GM21447 (cell line): ENCODE measurements at regions not wholly inside any gene's neighbourhood (a gene's known extent, or its start where the extent isn't known, plus 50 kb on each side); places are given as distances from the start of the nearest gene placed in this dataset.
"Not testable (repeated sequence)": the region's sequence is repeated elsewhere in the genome, so short reads cannot be mapped to it uniquely, and the experiment has no call there.

Experiments used
- ATAC-seq: cut with Tn5 transposase; IDR thresholded peaks from one replicate; pipeline ENCODE4 v1.9.1; 2021; ENCODE audit not compliant: unreplicated experiment

DNA sequence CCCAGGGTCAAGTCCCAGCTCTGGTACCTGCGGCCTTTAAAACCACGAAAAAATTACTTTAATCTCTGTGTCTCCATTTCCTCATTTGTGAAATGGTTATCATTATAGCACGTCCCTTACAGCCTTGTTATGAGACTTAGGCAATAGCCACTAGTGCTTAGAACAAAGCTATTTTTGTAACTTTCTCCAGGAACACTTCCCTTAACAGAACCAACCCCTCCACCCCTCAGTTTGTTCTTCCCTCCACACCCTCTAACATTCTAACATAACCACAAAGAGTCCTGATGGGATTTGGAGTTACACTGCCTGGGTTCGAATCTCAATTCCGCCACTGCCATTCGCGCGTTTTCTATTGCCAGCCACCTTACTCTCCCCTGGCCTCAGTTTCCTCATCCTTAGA, 2777.4 kb upstream of the TPTE start:
- not testable (repeated sequence) for ATAC-seq

DNA sequence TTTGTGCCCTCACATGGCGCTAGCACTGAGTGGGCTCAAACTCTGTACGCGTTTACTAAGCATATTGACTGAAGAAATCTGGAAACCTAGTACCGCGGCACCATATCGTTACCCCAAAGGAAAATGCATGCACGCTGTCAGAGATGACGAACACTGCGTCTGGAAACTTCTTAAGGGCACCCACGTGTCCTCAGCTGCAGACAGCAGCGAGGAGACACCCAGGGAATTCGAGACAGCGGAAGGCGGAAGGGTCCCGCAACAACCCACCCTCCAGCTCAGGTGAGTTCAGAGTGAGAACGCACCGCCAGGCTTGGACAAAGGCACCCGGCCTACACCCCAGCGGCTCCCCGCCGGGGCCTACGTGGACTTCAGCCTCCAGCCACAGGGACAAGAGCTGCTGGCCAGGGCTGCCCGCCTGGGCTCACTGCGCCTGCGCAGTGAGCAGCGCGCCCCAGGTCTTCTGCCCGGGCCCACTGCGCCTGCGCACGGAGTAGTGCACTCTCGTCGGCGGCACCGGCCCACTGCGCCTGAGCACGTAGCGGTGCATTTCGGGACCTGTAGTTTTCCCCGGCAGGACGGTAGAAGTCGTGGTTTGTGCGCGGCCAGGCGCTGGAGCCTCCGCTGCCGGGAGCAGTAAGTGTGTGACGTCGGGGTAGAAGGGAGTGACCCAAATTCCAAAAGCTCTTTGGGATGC, 2776.8 kb upstream of the TPTE start:
- peak; percentile 97 for ATAC-seq

DNA sequence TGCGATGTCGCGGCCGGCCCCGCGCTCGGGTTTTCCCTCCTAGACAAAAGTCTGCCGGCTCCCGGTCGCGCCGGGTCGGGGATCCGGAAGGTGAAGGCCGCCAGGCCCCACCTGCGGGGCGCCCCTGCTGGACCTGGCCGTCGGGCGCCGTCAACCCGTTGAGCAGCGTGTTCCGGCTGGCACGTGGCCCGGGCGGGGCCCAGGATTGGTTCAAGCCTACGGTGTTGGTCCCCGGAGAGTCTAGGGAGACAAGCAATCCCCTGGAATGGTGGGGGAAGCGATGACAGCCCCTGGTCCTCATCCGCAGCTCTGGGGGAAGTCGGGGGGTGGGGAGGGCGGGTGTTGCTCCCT, 2776.3 kb upstream of the TPTE start:
- ATAC-seq, result peak; percentile 63

DNA sequence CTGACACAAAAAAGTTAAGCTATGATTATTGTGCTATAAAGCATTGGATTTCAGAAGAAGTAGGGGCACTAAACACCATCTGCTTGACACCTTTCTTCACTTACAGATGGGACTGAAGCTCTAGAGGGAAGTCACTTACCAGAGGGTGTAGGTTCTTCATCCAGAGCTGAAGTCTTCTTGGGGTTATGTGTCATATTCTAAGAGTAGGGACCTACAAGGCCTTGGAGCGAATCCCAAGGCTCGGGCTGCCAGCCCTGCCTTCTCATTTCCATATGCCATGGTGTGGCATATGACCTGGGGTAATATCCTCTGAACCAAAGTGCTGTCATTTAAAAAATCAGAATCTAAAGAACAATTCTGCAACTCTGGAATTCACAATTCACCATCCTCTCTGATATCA, 2773.4 kb upstream of the TPTE start:
- ATAC-seq, result not testable (repeated sequence)

DNA sequence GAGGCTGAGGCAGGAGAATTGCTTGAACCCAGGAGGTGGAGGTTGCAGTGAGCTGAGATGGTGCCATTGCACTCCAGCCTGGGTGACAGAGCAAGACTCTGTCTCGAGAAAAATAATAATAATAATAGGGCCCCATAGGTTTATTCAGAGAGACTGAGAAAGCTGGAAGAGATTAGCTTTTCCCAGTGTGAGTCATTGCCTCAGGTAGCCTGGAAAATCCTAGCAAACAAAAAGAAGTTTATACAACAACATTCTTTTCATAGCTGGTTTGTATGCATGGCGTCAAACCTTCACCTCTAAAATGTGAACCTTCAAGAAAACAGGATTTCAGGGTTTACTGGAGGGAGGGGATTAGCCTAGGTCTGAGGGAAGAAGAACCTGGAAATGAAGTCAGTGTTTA, 2768.8 kb upstream of the TPTE start:
- ATAC-seq, result not testable (repeated sequence)

DNA sequence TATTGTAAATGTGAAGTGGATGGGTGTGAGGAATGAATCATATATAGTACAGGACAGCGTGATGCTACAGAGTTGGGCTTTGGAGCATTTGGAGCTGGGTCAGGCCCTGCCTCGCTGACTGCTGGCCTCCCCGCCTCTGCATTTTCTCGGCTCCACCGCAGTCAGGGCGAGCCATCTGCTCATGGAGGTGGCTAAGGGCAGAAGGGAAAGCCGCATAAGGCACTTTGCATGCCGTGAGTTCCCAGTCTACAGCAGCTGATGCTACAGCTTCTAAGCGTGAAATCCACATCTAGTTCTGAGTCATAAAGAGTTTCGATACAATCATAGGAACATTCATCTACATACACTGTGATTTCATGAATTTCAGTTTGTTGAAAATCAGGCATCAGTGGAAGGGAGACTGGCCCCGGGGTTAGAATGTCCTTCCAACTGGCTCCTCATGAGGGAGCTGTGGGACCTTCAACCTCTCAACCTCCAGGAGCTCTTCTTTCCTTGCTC, 2768.0 kb upstream of the TPTE start:
- ATAC-seq, result peak; percentile 88

DNA sequence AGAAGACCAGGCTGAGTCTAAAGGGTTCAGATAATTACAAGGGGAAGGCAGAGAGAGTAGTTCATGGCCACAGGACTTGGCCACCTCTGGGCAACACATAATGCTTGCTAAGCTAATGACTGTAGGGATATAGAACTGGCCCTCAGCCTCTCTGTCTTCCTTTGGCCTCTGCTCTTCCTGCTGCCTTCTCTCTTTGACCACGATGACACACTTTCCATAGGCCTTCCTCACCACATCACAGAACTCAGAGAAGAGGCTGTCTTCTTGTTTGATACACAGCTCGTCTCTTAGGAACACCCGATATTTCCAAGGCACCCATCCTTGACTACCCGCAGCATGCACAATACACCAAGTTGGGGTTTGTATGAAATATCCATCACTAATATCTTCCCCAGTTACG, 2751.4 kb upstream of the TPTE start:
- not testable (repeated sequence) for ATAC-seq

DNA sequence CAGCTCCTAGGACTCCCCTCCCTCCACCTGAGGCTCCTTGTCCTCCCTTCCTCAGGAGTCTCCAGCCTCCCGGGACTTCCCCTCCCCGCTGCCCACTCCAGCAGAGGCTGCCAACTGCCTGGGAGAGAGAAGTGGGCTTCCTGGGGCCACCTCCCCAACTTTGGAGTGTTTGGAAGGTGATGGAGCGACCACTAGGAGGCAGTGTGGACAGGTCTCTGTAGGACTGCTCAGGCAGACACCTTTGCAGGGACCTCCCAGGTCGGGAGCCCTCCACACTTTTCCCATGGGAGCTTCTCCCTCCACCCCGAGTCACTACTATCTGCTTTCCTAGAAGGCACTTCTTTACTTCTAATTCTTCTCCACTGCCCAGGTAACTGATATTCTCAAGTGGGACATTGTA, 2747.2 kb upstream of the TPTE start:
- ATAC-seq, result not testable (repeated sequence)

DNA sequence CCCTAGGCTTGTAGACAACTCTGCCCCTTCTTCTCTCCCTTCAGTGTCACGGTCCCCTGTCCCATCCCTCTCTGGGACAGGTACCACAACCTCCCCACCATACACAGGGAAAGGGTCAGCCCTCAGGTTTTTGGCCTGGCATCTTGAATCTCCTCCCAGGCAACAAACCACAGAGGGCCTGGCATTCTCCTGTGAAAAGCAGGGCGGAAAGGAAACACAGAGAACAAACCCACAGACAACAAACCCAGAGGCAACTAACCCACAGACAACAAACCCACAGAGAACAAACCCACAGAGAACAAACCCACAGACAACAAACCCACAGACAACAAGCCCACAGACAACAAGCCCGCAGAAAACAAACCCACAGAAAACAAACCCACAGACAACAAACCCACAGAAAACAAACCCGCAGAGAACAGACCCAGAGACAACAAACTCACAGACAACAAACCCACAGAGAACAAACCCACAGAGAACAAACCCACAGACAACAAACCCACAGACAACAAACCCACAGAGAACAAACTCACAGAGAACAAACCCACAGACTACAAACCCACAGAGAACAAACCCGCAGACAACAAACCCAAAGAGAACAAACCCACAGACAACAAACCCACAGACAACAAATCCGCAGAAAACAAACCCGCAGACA, 2745.9 kb upstream of the TPTE start:
- not testable (repeated sequence) for ATAC-seq

DNA sequence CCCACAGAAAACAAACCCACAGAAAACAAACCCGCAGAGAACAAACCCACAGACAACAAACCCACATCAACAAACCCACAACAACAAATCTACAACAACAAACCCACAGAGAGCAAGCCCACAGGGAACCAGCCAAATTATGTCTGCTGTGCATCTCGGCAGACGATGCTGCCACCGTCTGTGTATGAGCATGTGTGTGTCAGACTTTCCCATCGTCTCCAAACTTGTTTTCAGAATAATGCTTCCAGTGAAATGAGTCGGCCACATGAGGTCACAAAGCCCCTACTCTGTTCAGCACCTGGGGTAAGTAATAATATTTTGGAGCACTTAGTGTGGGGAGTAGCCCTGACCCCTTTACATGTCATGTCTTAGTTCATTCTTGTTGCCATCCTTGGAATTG, 2745.3 kb upstream of the TPTE start:
- ATAC-seq, result not testable (repeated sequence)

DNA sequence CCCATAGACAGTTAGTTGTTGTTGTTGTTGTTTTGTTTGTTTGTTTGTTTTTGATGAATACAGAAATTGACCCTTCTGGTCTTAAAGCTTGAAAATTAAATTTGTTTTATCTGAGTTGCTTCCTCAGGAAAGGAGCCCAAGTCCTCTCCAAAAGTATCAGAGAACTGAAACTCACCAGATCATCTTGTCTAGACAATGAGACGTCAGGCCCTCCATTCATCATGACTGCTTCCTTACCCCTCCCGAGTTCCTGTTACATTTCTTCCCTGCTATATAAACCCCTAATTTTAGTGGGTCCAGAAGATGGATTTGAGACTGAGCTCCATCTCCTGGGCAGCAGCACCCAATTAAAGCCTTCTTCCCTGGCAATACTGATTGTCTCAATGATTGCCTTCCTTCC, 2744.8 kb upstream of the TPTE start:
- not testable (repeated sequence) for ATAC-seq

DNA sequence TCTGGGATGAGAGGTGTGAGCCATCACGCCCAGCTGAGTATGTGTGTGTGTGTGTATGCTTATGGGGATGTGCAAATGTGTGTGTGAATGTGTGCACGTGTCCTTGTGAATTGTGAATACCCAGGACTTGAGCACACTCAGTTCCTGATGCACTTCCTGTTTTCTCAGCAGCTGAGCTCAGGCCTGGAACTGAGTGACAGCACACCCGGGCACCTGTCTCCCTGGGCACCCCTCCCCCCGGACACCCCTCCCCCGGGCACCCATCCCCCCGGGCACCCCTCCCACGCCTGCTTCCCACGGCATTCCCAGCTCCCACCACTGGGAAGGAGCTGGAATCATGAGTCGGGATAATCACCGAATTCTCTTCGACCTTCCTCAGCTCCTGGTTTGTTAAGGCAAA, 2744.1 kb upstream of the TPTE start:
- not testable (repeated sequence) for ATAC-seq

DNA sequence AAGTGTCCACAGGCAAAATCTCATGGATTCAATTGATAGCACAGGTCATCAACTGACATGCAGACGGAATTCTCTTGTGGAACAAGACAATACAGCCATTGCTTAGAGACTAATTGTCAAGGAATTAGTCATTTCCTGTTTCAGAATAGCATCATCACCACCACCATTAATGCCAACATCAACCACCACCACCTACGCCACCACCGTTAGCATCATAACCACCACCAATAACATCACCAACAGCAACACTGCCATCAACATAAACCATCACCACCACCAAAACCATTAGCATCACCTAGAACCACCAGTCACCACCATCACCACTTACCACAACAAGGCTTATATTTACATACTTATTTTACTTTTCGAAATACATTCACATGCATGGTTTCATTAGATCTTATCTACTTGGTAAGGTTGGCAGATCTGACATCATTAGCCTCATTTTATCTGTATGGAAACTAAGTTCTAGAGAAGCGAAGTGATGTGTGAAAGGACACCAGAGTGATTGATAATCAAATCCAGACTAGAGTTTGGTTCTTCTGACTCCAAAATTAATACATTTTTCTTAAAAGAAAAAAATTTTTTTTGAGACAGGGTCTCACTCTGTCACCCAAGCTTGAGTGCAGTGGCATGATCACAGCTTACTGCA, 2733.8 kb upstream of the TPTE start:
- ATAC-seq, result not testable (repeated sequence)

DNA sequence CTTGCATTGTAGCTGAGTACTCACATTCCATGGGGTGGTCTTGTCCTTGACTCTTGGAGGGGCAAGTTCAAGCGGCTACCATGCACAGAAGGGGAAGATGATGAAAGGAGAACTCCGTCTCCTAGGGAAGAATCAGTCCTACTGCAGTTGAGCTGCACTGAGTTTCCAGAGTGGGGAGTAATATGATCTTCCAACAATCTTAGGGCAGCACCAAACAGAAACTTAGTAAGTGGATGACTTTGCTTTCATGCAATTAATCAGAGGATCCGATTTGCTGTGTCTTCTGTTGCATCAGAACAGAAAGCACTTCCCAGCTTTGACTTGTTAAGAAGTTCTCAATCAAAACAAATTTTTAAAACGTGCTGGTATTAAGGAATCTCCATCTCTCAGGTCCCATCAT, 2727.6 kb upstream of the TPTE start:
- not testable (repeated sequence) for ATAC-seq

DNA sequence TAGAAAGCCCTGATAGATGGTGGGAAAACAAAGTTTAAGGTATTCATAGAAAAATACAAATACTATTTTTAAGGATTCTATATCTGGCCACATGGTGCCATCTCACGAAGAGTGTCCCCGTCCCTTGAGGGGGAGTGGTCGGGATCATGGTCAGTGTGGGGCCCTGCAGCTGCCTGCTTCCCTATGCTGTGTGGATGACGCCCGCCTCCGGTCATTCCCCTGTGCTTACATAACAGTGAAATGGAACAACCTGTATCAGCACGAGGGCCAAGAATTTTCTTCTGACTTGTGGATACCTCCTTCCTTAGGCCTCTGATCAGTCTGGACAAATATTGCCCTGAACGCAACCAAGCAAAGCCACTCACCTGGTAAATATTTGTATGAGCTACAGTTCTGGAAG, 2724.1 kb upstream of the TPTE start:
- not testable (repeated sequence) for ATAC-seq

DNA sequence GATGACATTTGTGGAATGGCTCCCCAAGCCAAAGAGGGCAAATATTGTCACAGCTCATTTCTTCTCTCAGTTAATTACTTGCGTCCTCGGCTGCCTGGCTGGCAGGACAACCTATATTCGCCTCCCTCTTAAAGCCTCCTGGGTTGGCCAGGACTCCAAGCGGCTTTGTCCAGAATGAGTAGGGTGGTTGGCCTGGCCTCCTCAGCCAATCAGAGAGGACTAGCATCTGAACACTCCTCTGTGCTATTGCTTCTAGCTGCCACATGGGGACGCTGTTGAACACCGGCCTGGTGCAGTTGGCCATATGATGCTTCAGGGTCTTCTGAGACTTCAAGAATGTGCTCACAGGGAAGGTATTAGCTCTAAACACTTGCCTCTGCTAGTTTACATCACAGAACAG, 2722.9 kb upstream of the TPTE start:
- ATAC-seq, result not testable (repeated sequence)

DNA sequence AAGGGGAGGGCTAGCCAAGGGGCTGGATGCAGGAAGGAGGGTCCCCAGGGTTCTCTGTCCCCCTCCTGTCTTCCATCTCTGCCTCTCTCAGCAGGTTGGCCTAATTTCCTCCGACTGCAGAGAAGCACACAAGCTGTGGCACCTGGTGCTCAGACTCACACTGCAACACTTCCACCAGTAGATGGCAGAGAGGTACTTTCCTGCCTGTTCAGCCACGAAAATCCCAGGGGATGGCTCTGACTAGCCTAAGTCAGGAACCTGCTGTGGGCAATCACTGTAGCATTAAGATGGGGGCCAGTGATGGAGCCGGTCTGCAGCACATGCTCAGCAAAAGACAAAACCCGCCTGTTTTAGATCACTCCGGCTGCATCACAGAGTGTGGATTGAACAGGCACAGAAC, 2721.7 kb upstream of the TPTE start:
- ATAC-seq, result not testable (repeated sequence)

DNA sequence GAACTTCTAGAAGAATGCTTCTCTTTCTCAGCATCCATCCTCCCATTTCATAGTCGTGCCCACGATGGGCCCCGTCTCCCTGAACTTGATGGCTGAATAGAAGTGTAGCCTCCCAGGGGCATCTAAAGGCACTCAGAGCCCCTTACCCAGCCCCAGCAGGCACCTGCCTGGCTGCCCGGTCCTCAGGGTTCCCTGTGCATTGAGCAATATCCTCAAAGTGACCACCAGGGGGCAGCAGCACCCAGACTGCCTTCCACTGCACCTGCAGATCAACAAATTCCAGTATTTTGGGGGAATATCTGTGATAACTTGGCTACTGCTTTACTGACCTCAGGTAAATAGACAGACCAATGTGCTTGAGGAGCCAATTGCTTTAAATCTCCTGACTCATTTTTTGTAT, 2707.9 kb upstream of the TPTE start:
- ATAC-seq, result not testable (repeated sequence)

DNA sequence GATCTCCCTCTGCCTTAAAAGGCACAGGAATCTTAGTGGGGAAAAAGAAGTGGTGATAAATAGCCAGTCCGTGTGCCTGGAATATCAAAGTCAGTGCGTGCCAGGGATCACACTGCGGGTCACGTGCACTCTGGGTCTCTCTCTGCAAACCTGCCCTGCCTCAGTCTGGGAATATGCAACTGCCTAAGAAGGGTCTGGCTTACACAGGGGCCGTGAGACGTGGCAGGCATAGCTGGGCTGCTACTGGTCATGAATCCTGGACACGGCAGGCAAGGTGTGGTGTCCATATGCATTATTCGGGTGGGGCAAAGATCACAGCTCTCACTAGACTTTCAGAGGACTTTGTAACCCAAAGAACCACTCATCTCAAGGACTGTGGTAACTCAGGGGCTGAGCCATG, 2704.4 kb upstream of the TPTE start:
- not testable (repeated sequence) for ATAC-seq

DNA sequence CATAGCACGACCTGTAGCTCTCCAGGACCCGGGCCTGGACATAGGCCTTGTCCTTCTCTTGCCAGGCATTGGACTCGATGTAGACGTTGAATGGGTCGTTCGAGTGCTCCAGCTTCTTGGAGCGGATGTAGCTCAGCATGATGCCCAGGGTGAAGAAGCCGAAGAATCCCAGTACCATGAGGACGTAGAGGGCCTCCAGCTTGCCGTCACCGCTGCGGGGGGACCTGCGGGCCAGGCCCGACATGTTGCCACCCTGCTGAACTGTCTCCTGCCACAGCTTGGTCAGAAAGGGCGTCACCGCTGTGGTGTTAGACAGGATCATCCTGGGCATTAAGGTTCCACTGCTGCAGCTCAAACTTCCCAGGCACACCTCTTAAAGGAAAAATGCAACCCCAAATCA, 2702.1 kb upstream of the TPTE start:
- not testable (repeated sequence) for ATAC-seq

DNA sequence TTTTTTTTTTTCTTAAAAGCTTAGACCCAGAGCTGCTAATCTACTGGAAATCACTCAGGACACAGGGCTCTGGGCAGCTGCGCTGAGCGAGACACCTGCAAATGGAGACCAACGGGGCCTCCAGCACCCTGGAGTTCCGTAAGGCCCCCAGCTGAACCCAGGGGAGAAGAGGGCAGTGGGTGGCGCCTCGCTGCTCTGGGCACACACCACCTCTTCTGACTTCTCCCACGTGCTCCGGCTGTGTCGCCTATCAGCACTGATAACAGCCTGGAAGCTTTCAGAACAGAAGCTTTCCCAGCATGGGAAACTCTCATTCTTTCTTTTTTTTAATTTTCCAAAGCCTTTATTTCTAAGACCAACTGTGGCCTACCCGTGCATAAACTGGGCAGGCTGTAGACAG, 2695.8 kb upstream of the TPTE start:
- not testable (repeated sequence) for ATAC-seq

DNA sequence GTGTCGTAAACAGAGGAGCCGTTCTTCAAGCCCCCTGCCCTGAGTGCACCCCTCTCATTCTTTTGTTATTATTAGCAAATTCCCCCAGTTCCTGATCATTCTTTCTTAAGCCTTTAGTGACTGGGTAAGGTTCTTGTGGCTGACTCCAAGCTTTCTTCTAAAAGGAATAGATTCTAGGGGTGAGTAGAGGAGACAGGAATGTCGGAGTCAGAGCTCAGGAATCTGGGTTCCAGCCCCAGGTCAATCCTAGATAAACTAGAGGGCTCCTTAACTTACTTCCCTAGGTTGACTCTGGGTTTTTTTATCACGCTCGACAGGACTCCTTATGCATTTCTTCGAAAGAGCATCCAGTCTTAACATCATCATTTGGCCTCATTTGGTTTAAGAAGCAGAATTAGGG, 2695.2 kb upstream of the TPTE start:
- ATAC-seq, result not testable (repeated sequence)
